Keratinocyte (primary cell): ENCODE measurements at regions not wholly inside any gene's neighbourhood (a gene's known extent, or its start where the extent isn't known, plus 50 kb on each side); places are given as distances from the start of the nearest gene placed in this dataset.

Experiments used
- DNase-seq: peaks from one replicate; pipeline ENCODE4 v3.0.0-alpha.2; 2011; ENCODE audit warnings: low read depth, missing footprints, low spot score
- FAIRE-seq: peaks from 2 replicates; lab custom pipeline; 2011; peaks lifted over from hg19 to GRCh38; lab: Jason Lieb, UNC
- H2AFZ ChIP-seq: 2 replicates; pipeline ENCODE4 v1.6.0; 2012; ENCODE audit warnings: low read length, control low read depth, inconsistent platforms; ENCODE audit not compliant: control insufficient read depth
- H3K27ac ChIP-seq: 2 replicates; pipeline ENCODE4 v1.5.1; 2011; ENCODE audit warnings: low read length; ENCODE audit not compliant: control insufficient read depth, insufficient read depth
- H3K27me3 ChIP-seq: 3 replicates; pipeline ENCODE4 v1.6.0; 2011; ENCODE audit warnings: low read length; ENCODE audit not compliant: control insufficient read depth, insufficient read depth; ENCODE audit errors: extremely low read depth
- H3K36me3 ChIP-seq, 2 experiments: 2 replicates in 1 of 2; 3 replicates in 1 of 2; pipeline ENCODE4 v1.5.1; 2011; ENCODE audit warnings: low read length in 2 of 2, mild to moderate bottlenecking in 1 of 2; ENCODE audit not compliant: control insufficient read depth in 2 of 2, insufficient read depth in 2 of 2; ENCODE audit errors: extremely low read depth in 1 of 2
- H3K4me1 ChIP-seq: 3 replicates; pipeline ENCODE4 v1.5.1; 2011; ENCODE audit warnings: low read length; ENCODE audit not compliant: control insufficient read depth, insufficient read depth; ENCODE audit errors: extremely low read depth
- H3K4me2 ChIP-seq: 3 replicates; pipeline ENCODE4 v1.6.0; 2011; ENCODE audit warnings: low read depth, low read length; ENCODE audit not compliant: control insufficient read depth, insufficient read depth; ENCODE audit errors: extremely low read depth
- H3K4me3 ChIP-seq, 3 experiments: fragments of 200-600 bp in 1 of 3; sonication (generic) in 1 of 3; 2 replicates in 2 of 3; 3 replicates in 1 of 3; pipeline ENCODE4 v1.5.1; 2011 to 2016; ENCODE audit warnings: low read length in 3 of 3, mild to moderate bottlenecking in 3 of 3, control low read depth in 2 of 3, inconsistent platforms in 1 of 3, low read depth in 1 of 3, mixed read lengths in 1 of 3, mixed run types in 1 of 3, moderate library complexity in 1 of 3; ENCODE audit not compliant: control insufficient read depth in 2 of 3, insufficient read depth in 2 of 3; ENCODE audit errors: extremely low read depth in 1 of 3
- H3K79me2 ChIP-seq: 2 replicates; pipeline ENCODE4 v1.6.0; 2012; ENCODE audit warnings: low read length; ENCODE audit not compliant: control insufficient read depth, insufficient read depth
- H3K9ac ChIP-seq: 3 replicates; pipeline ENCODE4 v1.6.0; 2011; ENCODE audit warnings: low read length; ENCODE audit not compliant: control insufficient read depth, insufficient read depth; ENCODE audit errors: extremely low read depth
- H3K9me1 ChIP-seq: 3 replicates; pipeline ENCODE4 v1.6.0; 2011; ENCODE audit warnings: low read length; ENCODE audit not compliant: control insufficient read depth, insufficient read depth; ENCODE audit errors: extremely low read depth
- H3K9me3 ChIP-seq: 2 replicates; pipeline ENCODE4 v1.5.1; 2012; ENCODE audit warnings: low read depth, low read length; ENCODE audit not compliant: control insufficient read depth
- H4K20me1 ChIP-seq: 3 replicates; pipeline ENCODE4 v1.6.0; 2011; ENCODE audit warnings: low read length; ENCODE audit not compliant: control insufficient read depth, insufficient read depth; ENCODE audit errors: extremely low read depth
- CTCF ChIP-seq, 3 experiments: IDR thresholded peaks in 1 of 3; conservative IDR thresholded peaks in 1 of 3; optimal IDR thresholded peaks in 1 of 3; 2 replicates in 2 of 3; 3 replicates in 1 of 3; pipeline versions ENCODE3 to v1.5.1; 2011; ENCODE audit warnings: low read length in 3 of 3, mild to moderate bottlenecking in 3 of 3, moderate library complexity in 2 of 3, control low read depth in 1 of 3, inconsistent platforms in 1 of 3; ENCODE audit not compliant: insufficient read depth in 2 of 3; ENCODE audit errors: extremely low read depth in 1 of 3
- EZH2 ChIP-seq: IDR thresholded peaks from one replicate; pipeline ENCODE4 v1.6.1; 2012; ENCODE audit warnings: inconsistent platforms, mild to moderate bottlenecking, low read length, moderate library complexity
- dilution Hi-C: fragments of 300-500 bp; cut with MboI; formaldehyde crosslinking; loops from one replicate; pipeline ENCODE4 v1.7.0; 2020; ENCODE audit warnings: low sequenced_read_pairs; ENCODE audit not compliant: extremely low pct_ligation_motif_present

GRCh38 chr6:157760589-157761330 is 62.3 kb upstream of the SNX9 start:
- peak overlapping the region; percentile 78 for H3K4me2 ChIP-seq
- no peaks in the 10 kb centered on the region for H4K20me1 ChIP-seq
- peaks cover 50% of the 10 kb centered on the region for H3K4me1 ChIP-seq
- no peaks in the 10 kb centered on the region for H3K9me3 ChIP-seq
- no peak for TF ChIP-seq CTCF (optimal IDR thresholded peaks at IDR 0.05 in 1 of 3, IDR thresholded peaks at IDR 0.05 in 1 of 3, conservative IDR thresholded peaks at IDR 0.05 in 1 of 3; ENCODE audit: extremely low read depth in 1 of 3, insufficient read depth in 2 of 3, low read length in 3 of 3)
- no peak for TF ChIP-seq EZH2
- H3K4me3 ChIP-seq = peak overlapping the region in 2 of 3 experiments; percentile 40 to 42
- no peaks in the 10 kb centered on the region for H3K27me3 ChIP-seq
- H3K27ac ChIP-seq = peak overlapping the region; percentile 47
- FAIRE-seq (no peak), DNase-seq (no peak)
- peaks cover 2% of the 10 kb centered on the region for H3K9me1 ChIP-seq
- no peaks in the 10 kb centered on the region for H3K36me3 ChIP-seq
- peak overlapping the region; percentile 56 for H3K9ac ChIP-seq
- H2AFZ ChIP-seq = no peak overlapping the region
- no peaks in the 10 kb centered on the region for H3K79me2 ChIP-seq
- dilution Hi-C loops = no loop called here

GRCh38 chr6:157761331-157761921 is 61.6 kb upstream of the SNX9 start:
- Histone ChIP-seq H3K4me1 (peaks cover 49% of the 10 kb centered on the region), H3K9me1 (peaks cover 2% of the 10 kb centered on the region)
- dilution Hi-C loops = no loop called here

More at GRCh38 chr6:157761331-157761921, 61.6 kb upstream of the SNX9 start:
- Histone ChIP-seq H2AFZ (no peak overlapping the region), H3K27ac (peak overlapping the region; percentile 47), H3K9ac (peak overlapping the region; percentile 56), H3K4me3 (peak overlapping the region in 2 of 3 experiments; percentile 40 to 42), H3K4me2 (peak overlapping the region; percentile 78), H3K79me2 (no peaks in the 10 kb centered on the region), H3K27me3 (no peaks in the 10 kb centered on the region), H4K20me1 (no peaks in the 10 kb centered on the region), H3K36me3 (no peaks in the 10 kb centered on the region), H3K9me3 (no peaks in the 10 kb centered on the region)
- FAIRE-seq = no peak
- DNase-seq = no peak
- TF ChIP-seq EZH2 (no peak), CTCF (optimal IDR thresholded peaks at IDR 0.05 in 1 of 3, IDR thresholded peaks at IDR 0.05 in 1 of 3, conservative IDR thresholded peaks at IDR 0.05 in 1 of 3; ENCODE audit: extremely low read depth in 1 of 3, insufficient read depth in 2 of 3, low read length in 3 of 3) (no peak)
